Effector memory CD8-positive, alpha-beta T cell (primary cell): ENCODE measurements at regions not wholly inside any gene's neighbourhood (a gene's known extent, or its start where the extent isn't known, plus 50 kb on each side); places are given as distances from the start of the nearest gene placed in this dataset.

Source experiments
- ATAC-seq: fragments of 150-1000 bp; cut with Tn5 transposase; replicated peaks from 2 replicates; pipeline ENCODE4 v1.10.0; 2021; ENCODE audit warnings: mild to moderate bottlenecking, moderate library complexity
- DNase-seq, 3 experiments: peaks; one replicate each; pipeline ENCODE4 v3.0.0; 2021
- H3K27ac Mint-ChIP-seq, 2 donors: one replicate each; pipeline ENCODE4 v1.8.0; 2022; ENCODE audit warnings: mild to moderate bottlenecking in 2 of 2, mixed read lengths in 2 of 2, moderate library complexity in 2 of 2
- H3K27me3 Mint-ChIP-seq, 2 donors: one replicate each; pipeline ENCODE4 v1.8.0; 2022; ENCODE audit warnings: mixed read lengths in 2 of 2
- H3K36me3 Mint-ChIP-seq: one replicate; pipeline ENCODE4 v1.8.0; 2022; ENCODE audit warnings: mild to moderate bottlenecking, moderate library complexity, mixed read lengths; ENCODE audit not compliant: insufficient read depth
- H3K4me1 Mint-ChIP-seq, 2 donors: one replicate each; pipeline ENCODE4 v1.8.0; 2022; ENCODE audit warnings: low read depth in 2 of 2, mixed read lengths in 2 of 2
- H3K4me3 Mint-ChIP-seq, 2 donors: one replicate each; pipeline ENCODE4 v1.8.0; 2022; ENCODE audit warnings: mild to moderate bottlenecking in 2 of 2, mixed read lengths in 2 of 2, moderate library complexity in 2 of 2
- H3K9me3 Mint-ChIP-seq, 2 donors: one replicate each; pipeline ENCODE4 v1.8.0; 2022; ENCODE audit warnings: mixed read lengths in 2 of 2

DNA sequence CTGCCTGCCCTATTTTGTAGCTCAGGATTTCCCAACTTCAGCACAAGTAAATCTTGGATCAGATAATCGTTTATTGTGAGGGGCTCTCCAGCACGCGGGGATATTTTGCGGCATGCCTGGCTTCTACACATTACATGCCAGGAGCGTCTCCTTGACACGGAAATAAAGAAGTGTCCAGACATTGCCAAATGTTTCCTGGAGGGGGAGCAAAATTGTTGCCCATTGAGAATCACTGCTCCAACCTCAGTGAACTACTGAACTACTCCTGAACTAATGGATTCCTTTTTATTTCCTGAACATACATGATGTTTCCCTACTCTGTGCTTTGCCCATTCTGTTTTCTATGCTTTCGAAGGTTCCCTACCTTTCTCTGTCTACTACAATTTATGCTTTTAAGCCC is 1359.1 kb upstream of the ADGRL2 start:
- no peak for DNase-seq
- H3K36me3 Mint-ChIP-seq = no peaks in the 10 kb centered on the region
- peaks cover 0 to 7% of the 10 kb centered on the region in 2 donors for H3K9me3 Mint-ChIP-seq
- H3K4me1 Mint-ChIP-seq = no peaks in the 10 kb centered on the region
- H3K27me3 Mint-ChIP-seq = no peaks in the 10 kb centered on the region
- no peak overlapping the region for H3K27ac Mint-ChIP-seq
- ATAC-seq = no peak
- H3K4me3 Mint-ChIP-seq = no peak overlapping the region

DNA sequence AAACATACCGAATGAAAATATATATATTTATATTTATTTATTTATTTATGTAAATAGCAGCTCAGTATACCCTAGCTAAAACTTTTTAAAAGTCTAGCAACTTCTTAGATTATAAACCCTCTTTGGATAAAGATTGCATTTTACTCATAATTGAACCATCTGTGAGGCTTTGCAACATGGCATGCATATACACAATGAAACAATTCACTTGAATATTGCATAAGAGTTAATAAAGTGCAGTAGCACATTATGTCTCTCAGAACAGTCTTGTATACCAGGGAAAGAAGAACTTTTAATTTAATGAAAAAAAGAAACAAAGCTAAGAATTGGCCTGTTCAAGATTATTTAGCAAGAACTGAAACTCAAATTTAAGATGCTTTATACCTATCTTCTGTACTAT is 1363.9 kb upstream of the ADGRL2 start:
- no peak overlapping the region for H3K4me3 Mint-ChIP-seq
- no peak overlapping the region for H3K27ac Mint-ChIP-seq
- ATAC-seq = no peak
- no peaks in the 10 kb centered on the region for H3K27me3 Mint-ChIP-seq
- H3K4me1 Mint-ChIP-seq = no peaks in the 10 kb centered on the region
- no peaks in the 10 kb centered on the region for H3K36me3 Mint-ChIP-seq
- no peak for DNase-seq
- peaks cover 0 to 8% of the 10 kb centered on the region in 2 donors for H3K9me3 Mint-ChIP-seq

DNA sequence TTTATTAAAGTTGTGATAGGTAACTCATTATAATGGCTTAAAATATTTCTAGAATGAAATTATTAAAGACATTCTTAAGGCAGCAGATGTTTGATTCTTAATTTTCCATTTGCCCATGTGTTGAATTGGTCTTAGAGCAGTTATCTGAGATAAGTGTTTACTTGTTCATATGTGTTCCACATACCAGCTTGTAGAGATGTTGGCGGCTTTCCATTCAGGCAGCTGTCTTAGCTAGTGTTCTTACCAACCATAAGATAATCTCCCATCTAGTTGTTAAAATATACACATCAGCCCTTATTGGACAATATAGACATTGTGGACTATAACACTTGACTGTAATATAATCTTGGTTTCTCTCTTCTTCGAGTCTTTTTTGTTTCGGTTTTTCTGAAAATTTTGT is 1372.9 kb upstream of the ADGRL2 start:
- no peak overlapping the region for H3K4me3 Mint-ChIP-seq
- H3K27me3 Mint-ChIP-seq = no peaks in the 10 kb centered on the region
- H3K4me1 Mint-ChIP-seq = no peaks in the 10 kb centered on the region
- DNase-seq = no peak
- H3K9me3 Mint-ChIP-seq = peaks cover 4 to 10% of the 10 kb centered on the region in 2 donors
- no peak for ATAC-seq
- H3K27ac Mint-ChIP-seq = no peak overlapping the region
- H3K36me3 Mint-ChIP-seq = no peaks in the 10 kb centered on the region

DNA sequence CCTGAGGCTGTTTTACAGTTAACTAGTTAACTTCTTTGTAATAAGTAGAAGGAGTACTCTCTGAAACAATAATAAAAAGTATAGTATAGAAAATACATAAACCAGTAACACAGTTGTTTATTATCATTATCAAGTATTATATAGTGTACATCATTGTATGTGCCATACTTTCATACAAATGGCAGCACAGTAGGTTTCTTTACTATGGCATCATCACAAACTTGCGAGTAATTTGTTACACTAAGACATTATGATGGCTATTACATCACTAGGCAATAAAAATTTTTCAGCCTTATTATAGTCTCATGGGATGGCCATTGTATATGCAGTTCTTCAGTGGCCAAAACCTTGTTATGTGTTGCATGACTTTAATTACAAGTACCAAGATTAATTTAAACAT is 1376.5 kb upstream of the ADGRL2 start:
- no peak for ATAC-seq
- H3K27me3 Mint-ChIP-seq = no peaks in the 10 kb centered on the region

DNA sequence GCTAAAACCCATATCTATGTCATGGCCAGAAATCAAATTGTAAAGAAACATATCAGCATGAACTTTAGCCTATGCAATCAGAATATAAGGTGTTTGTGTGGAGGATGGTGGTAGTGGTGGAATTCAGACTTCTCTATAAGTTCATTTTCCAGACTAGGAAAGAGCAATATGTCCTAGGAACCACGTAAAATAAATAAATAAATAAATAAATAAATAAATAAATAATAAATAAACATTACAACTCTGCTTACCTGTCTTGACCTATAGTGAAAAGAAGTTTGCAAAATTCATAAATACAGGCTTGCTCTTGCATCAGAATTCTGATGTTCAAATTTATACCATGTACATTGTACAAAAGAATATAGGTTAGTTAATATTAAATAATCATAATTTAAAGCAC is 1382.6 kb upstream of the ADGRL2 start:
- no peak for DNase-seq
- Mint-ChIP-seq H3K27ac (no peak overlapping the region), H3K4me1 (no peaks in the 10 kb centered on the region), H3K27me3 (no peaks in the 10 kb centered on the region), H3K9me3 (peaks cover 0 to 4% of the 10 kb centered on the region in 2 donors), H3K4me3 (no peak overlapping the region), H3K36me3 (no peaks in the 10 kb centered on the region)
- ATAC-seq = no peak

More for the DNA sequence above, 1376.5 kb upstream of the ADGRL2 start:
- Mint-ChIP-seq H3K27ac (no peak overlapping the region), H3K36me3 (no peaks in the 10 kb centered on the region), H3K4me3 (no peak overlapping the region), H3K9me3 (peaks cover 0 to 2% of the 10 kb centered on the region in 2 donors), H3K4me1 (no peaks in the 10 kb centered on the region)
- DNase-seq = no peak

DNA sequence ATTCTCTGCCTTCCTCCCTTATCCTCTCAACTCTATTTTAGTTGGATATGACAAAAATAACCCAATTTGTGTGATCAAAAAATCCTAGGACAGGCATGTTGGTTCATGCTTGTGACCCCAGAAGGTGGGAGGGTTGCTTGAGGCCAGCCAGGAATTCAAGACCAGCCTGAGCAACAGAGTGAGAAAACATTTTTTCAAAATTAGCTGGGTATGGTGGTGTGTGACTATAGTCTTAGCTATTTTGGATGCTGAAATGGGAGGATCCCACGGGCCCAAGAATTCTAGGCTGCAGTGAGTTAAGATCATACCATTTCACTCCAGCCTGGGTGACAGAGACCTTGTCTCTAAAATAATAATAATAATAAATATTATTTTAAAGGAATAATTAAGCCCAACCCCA is 1383.1 kb upstream of the ADGRL2 start:
- DNase-seq = no peak
- no peak overlapping the region for H3K27ac Mint-ChIP-seq
- H3K36me3 Mint-ChIP-seq = no peaks in the 10 kb centered on the region
- H3K9me3 Mint-ChIP-seq = peaks cover 0 to 4% of the 10 kb centered on the region in 2 donors
- no peak for ATAC-seq
- no peaks in the 10 kb centered on the region for H3K4me1 Mint-ChIP-seq
- H3K27me3 Mint-ChIP-seq = no peaks in the 10 kb centered on the region
- H3K4me3 Mint-ChIP-seq = no peak overlapping the region

DNA sequence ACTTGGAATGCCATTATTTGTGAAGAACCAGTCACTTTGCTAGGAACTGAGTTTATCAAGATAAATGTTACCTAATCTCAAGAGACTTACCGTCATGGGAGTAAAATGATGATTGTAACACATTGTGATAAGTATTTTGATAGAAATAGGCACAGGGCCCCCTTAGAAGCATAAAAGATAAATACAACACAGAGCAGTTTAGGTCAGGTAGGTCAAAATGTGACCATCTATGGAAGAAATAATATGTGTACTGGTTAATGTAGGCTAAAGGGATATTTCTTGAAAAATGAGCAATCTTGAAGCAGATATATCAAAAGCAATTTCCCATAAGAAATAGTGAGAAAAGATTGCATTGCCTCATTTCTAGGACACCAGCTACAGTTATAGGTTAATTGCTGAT is 1386.8 kb upstream of the ADGRL2 start:
- H3K36me3 Mint-ChIP-seq = no peaks in the 10 kb centered on the region
- ATAC-seq = no peak
- H3K27ac Mint-ChIP-seq = no peak overlapping the region
- no peaks in the 10 kb centered on the region for H3K4me1 Mint-ChIP-seq
- no peak for DNase-seq
- no peak overlapping the region for H3K4me3 Mint-ChIP-seq
- no peaks in the 10 kb centered on the region for H3K27me3 Mint-ChIP-seq
- peaks cover 4 to 7% of the 10 kb centered on the region in 2 donors for H3K9me3 Mint-ChIP-seq

DNA sequence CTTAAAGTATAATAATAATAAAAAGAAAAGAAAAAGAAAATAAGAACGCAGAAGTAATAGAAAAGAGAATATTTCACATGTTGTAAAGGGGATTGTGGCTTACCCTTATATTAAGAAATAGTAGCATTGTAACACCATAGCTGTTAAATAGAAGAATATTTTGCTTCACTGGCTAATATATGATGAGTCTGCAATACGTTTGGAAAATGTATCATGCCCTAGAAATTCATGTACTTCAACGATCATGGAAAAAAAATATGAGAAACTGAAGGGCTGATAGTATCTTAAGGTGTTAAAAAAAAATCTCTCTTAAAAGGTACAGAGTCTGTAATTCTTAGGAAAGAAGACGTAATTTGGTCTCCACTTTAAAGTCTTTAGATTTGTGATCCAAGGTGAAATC is 1390.5 kb upstream of the ADGRL2 start:
- DNase-seq (no peak), ATAC-seq (no peak)
- no peak overlapping the region for H3K27ac Mint-ChIP-seq
- peaks cover 4 to 7% of the 10 kb centered on the region in 2 donors for H3K9me3 Mint-ChIP-seq
- H3K4me3 Mint-ChIP-seq = no peak overlapping the region
- H3K4me1 Mint-ChIP-seq = no peaks in the 10 kb centered on the region
- no peaks in the 10 kb centered on the region for H3K36me3 Mint-ChIP-seq
- H3K27me3 Mint-ChIP-seq = no peaks in the 10 kb centered on the region

DNA sequence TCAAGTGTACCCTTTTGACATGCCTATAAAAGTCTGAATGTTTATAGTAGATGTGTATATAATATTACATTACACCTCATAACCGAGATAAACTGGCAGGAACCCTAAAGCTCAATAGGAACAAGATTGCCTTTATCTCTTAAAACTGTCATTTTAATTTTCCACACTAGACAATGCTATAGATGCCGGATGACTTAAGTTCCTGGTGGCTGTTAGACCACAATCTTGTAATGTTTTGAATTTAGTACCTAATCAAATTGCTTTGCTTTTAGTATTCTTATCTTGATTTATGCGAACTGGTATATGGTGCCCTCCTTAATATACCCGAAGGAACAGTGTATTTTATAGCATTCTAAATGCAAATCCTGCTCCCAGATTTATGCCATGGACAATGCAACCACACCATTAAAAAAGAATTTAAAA is 1397.0 kb upstream of the ADGRL4 start:
- no peaks in the 10 kb centered on the region for H3K4me1 Mint-ChIP-seq
- H3K9me3 Mint-ChIP-seq = peaks cover 6 to 19% of the 10 kb centered on the region in 2 donors
- no peak overlapping the region for H3K27ac Mint-ChIP-seq
- H3K36me3 Mint-ChIP-seq = no peaks in the 10 kb centered on the region
- no peaks in the 10 kb centered on the region for H3K27me3 Mint-ChIP-seq
- DNase-seq = no peak
- no peak overlapping the region for H3K4me3 Mint-ChIP-seq
- ATAC-seq = no peak

DNA sequence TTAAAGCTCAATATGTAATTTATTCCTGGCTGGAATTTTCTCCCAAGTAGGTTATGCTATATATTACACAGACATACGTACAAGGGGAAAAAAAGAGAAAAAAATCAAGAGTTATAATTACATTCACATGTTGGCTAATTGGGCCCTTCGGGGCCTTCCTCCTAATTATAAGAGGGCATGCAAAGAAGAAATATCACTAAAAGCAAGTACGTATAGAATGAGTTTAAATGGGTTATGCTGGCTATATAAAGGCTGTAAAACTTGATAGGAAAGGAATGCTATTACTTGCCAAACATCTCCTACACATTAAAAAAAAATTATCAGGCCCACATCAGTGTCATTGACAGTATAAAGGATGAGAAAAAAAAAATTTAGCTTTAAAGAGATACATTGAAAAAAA is 1396.1 kb upstream of the ADGRL4 start:
- H3K27me3 Mint-ChIP-seq = no peaks in the 10 kb centered on the region
- no peaks in the 10 kb centered on the region for H3K36me3 Mint-ChIP-seq
- H3K4me3 Mint-ChIP-seq = no peak overlapping the region
- H3K9me3 Mint-ChIP-seq = peaks cover 6 to 19% of the 10 kb centered on the region in 2 donors
- no peaks in the 10 kb centered on the region for H3K4me1 Mint-ChIP-seq
- no peak for ATAC-seq
- DNase-seq = no peak
- H3K27ac Mint-ChIP-seq = no peak overlapping the region

DNA sequence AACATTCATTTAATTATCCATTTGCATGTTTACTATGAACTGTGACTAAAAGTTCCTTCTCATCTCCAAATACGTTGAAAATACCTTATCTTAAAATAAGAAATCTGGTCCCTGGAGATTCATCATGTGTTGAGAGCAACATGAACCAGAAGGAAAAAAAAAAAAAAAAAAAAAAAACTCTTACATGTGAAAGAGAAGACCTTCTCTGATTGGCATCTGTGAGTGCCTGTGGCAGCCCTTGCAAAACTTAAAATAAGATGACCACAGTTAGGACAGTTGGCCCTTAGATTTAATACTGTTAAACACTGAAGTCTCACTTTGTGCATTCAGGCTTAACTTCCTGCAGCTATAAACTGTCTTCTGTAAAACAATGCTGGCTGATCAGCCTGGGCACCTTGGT is 1395.2 kb upstream of the ADGRL4 start:
- Mint-ChIP-seq H3K4me1 (no peaks in the 10 kb centered on the region), H3K4me3 (no peak overlapping the region), H3K36me3 (no peaks in the 10 kb centered on the region), H3K9me3 (peaks cover 6 to 19% of the 10 kb centered on the region in 2 donors), H3K27ac (no peak overlapping the region), H3K27me3 (no peaks in the 10 kb centered on the region)
- ATAC-seq = no peak
- DNase-seq = no peak

DNA sequence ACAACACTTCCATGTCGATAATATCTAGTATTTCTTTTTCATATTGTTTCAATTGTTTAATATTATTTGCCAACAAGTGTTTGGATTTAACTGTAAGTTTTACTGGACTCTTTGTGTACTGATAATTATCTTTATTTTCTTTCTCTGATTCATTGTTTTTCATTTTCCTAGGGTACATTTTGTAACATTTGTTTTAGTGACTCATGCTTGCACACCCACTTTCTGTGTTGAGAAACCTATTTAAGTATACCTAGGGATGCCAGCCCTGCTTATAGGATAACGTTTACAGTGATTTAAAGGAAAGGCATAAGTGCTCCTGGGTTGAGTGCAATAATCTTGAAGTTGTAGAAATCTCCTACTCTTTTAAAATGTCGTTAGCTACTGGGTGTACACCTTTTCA is 1386.0 kb upstream of the ADGRL4 start:
- DNase-seq (no peak), ATAC-seq (no peak)
- no peaks in the 10 kb centered on the region for H3K4me1 Mint-ChIP-seq
- no peak overlapping the region for H3K4me3 Mint-ChIP-seq
- H3K27me3 Mint-ChIP-seq = no peaks in the 10 kb centered on the region
- H3K9me3 Mint-ChIP-seq = peaks cover 0 to 6% of the 10 kb centered on the region in 2 donors
- no peak overlapping the region for H3K27ac Mint-ChIP-seq
- H3K36me3 Mint-ChIP-seq = no peaks in the 10 kb centered on the region

DNA sequence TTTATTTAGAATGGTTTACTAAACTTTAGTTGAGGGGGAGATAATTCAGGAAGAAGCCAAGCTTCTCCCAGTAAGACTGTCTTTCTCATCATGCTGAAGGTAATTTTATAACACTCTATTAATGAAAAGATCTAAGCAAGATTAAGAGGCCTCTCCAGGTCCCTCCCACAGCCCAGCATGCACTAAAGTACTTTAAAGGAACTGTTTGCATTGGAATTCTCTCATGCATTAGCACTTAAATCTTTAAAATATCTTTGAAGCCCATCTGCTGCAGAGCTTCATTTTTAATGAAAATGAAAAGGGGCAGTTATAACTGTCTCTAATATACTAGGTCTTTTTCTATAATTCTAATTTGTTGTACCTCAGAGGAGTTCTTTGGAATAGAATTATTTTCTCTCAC is 1379.1 kb upstream of the ADGRL4 start:
- Mint-ChIP-seq H3K36me3 (no peaks in the 10 kb centered on the region), H3K9me3 (peaks cover 0 to 8% of the 10 kb centered on the region in 2 donors), H3K27me3 (no peaks in the 10 kb centered on the region), H3K4me1 (no peaks in the 10 kb centered on the region), H3K4me3 (no peak overlapping the region), H3K27ac (no peak overlapping the region)
- no peak for ATAC-seq
- DNase-seq = no peak

DNA sequence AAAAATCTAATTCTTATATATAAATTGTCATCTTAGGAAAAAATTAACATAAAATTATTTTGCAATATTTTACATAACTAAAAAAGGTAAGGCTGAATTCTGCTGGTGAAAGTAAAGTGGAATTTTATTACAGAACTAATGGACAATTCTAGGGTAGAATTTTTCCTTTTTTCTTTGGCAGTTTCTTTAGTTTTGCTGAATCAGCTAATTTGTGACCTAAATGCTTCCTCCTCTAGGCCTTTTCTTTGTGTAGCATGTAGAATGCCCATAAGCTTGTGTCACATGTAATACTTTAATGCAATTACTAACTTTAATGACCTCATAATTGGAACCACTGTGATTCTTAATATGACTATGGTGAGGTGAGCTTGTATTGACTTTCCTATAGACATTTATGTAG is 1378.4 kb upstream of the ADGRL4 start:
- Mint-ChIP-seq H3K36me3 (no peaks in the 10 kb centered on the region), H3K27ac (no peak overlapping the region), H3K4me3 (no peak overlapping the region), H3K4me1 (no peaks in the 10 kb centered on the region), H3K27me3 (no peaks in the 10 kb centered on the region), H3K9me3 (peaks cover 0 to 6% of the 10 kb centered on the region in 2 donors)
- DNase-seq = no peak
- no peak for ATAC-seq
